SK-N-SH treated with all-trans-retinoic acid at 6 μM for 48 hours (cell line): ENCODE measurements at regions not wholly inside any gene's neighbourhood (a gene's known extent, or its start where the extent isn't known, plus 50 kb on each side); places are given as distances from the start of the nearest gene placed in this dataset.
A peak's percentile ranks its signal among the peaks of the same experiment; 100 is the strongest.

Source experiments
- ATAC-seq: fragments of 200-7000 bp; cut with Tn5 transposase; 3 replicates; pipeline ENCODE4 v1.9.1; 2020; ENCODE audit warnings: mild to moderate bottlenecking, moderate library complexity
- BACH2 ChIP-seq: fragments of 250-450 bp; sonication (Bioruptor Pico); IDR thresholded peaks from 2 replicates; pipeline ENCODE4 v1.9.0; 2021; ENCODE audit warnings: mild to moderate bottlenecking, borderline replicate concordance
- CSDC2 ChIP-seq: fragments of 250-450 bp; sonication (Bioruptor Pico); IDR thresholded peaks from 2 replicates; pipeline ENCODE4 v1.5.0; 2020; ENCODE audit warnings: mild to moderate bottlenecking, moderate library complexity
- GLIS3 ChIP-seq: fragments of 250-450 bp; sonication (Bioruptor Pico); IDR thresholded peaks from 2 replicates; pipeline ENCODE4 v1.5.0; 2020; ENCODE audit warnings: mild to moderate bottlenecking, moderate library complexity
- ISL1 ChIP-seq: fragments of 250-450 bp; sonication (Bioruptor Pico); IDR thresholded peaks from 2 replicates; pipeline ENCODE4 v2.1.2; 2022; ENCODE audit warnings: mild to moderate bottlenecking, moderate library complexity
- OSR1 ChIP-seq: fragments of 250-450 bp; sonication (Bioruptor Pico); IDR thresholded peaks from 2 replicates; pipeline ENCODE4 v1.8.0; 2022; ENCODE audit warnings: moderate library complexity, mild to moderate bottlenecking, inconsistent platforms
- PPARA ChIP-seq: fragments of 250-450 bp; sonication (Bioruptor Pico); IDR thresholded peaks from 2 replicates; pipeline ENCODE4 v1.5.0; 2020; ENCODE audit warnings: mild to moderate bottlenecking, borderline replicate concordance
- RARB ChIP-seq: fragments of 250-450 bp; sonication (Bioruptor Pico); IDR thresholded peaks from 2 replicates; pipeline ENCODE4 v1.8.0; 2021; ENCODE audit warnings: mild to moderate bottlenecking, moderate library complexity
- SNAI2 ChIP-seq: fragments of 250-450 bp; sonication (Bioruptor Pico); IDR thresholded peaks from 2 replicates; pipeline ENCODE4 v1.5.0; 2020; ENCODE audit warnings: mild to moderate bottlenecking, moderate library complexity
- TCF4 ChIP-seq: fragments of 250-450 bp; sonication (Bioruptor Pico); IDR thresholded peaks from 2 replicates; pipeline ENCODE4 v1.8.0; 2021; ENCODE audit warnings: mild to moderate bottlenecking, moderate library complexity, borderline replicate concordance
- TOX ChIP-seq: fragments of 250-450 bp; sonication (Bioruptor Pico); IDR thresholded peaks from 2 replicates; pipeline ENCODE4 v1.8.0; 2021; ENCODE audit warnings: mild to moderate bottlenecking, moderate library complexity, borderline replicate concordance
- ZC3H10 ChIP-seq: fragments of 250-450 bp; sonication (Bioruptor Pico); IDR thresholded peaks from 2 replicates; pipeline ENCODE4 v1.5.1; 2021; ENCODE audit warnings: mild to moderate bottlenecking, moderate library complexity
- ZFP3 ChIP-seq: fragments of 250-450 bp; sonication (Bioruptor Pico); IDR thresholded peaks from 2 replicates; pipeline ENCODE4 v1.5.0; 2020; ENCODE audit warnings: mild to moderate bottlenecking, moderate library complexity
- ZFP30 ChIP-seq: fragments of 450-650 bp; formaldehyde crosslinking; IDR thresholded peaks from 2 replicates; pipeline ENCODE4 v1.5.0; 2022; ENCODE audit warnings: mild to moderate bottlenecking, moderate library complexity
- ZNF565 ChIP-seq: fragments of 450-650 bp; formaldehyde crosslinking; conservative IDR thresholded peaks from 2 replicates; pipeline ENCODE4 v1.5.0; 2020; ENCODE audit warnings: low read depth, mild to moderate bottlenecking, moderate library complexity
- ZNF8 ChIP-seq: fragments of 450-650 bp; formaldehyde crosslinking; IDR thresholded peaks from 2 replicates; pipeline ENCODE4 v1.5.0; 2020; ENCODE audit warnings: mild to moderate bottlenecking, moderate library complexity
- TF ChIP-seq, protein P1 (sequence below): fragments of 250-450 bp; sonication (Bioruptor Pico); IDR thresholded peaks from 2 replicates; pipeline ENCODE4 v1.8.0; 2021; ENCODE audit warnings: low read depth, mild to moderate bottlenecking, moderate library complexity, borderline replicate concordance
- TF ChIP-seq, protein P2 (sequence below): fragments of 250-450 bp; sonication (Bioruptor Pico); IDR thresholded peaks from 2 replicates; pipeline ENCODE4 v1.5.1; 2021; ENCODE audit warnings: mild to moderate bottlenecking, moderate library complexity
- TF ChIP-seq, protein P3 (sequence below): fragments of 250-450 bp; sonication (Bioruptor Pico); IDR thresholded peaks from 2 replicates; pipeline ENCODE4 v1.8.0; 2020; ENCODE audit warnings: mild to moderate bottlenecking, moderate library complexity, borderline replicate concordance
- TF ChIP-seq, protein P4 (sequence below): fragments of 250-450 bp; sonication (Bioruptor Pico); IDR thresholded peaks from 2 replicates; pipeline ENCODE4 v1.5.0; 2020; ENCODE audit warnings: mild to moderate bottlenecking, moderate library complexity

- no peak for ATAC-seq
- TF ChIP-seq, protein P1, sequence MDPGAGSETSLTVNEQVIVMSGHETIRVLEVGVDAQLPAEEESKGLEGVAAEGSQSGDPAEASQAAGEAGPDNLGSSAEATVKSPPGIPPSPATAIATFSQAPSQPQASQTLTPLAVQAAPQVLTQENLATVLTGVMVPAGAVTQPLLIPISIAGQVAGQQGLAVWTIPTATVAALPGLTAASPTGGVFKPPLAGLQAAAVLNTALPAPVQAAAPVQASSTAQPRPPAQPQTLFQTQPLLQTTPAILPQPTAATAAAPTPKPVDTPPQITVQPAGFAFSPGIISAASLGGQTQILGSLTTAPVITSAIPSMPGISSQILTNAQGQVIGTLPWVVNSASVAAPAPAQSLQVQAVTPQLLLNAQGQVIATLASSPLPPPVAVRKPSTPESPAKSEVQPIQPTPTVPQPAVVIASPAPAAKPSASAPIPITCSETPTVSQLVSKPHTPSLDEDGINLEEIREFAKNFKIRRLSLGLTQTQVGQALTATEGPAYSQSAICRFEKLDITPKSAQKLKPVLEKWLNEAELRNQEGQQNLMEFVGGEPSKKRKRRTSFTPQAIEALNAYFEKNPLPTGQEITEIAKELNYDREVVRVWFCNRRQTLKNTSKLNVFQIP (CRISPR knock-in tag), result no peak
- TF ChIP-seq BACH2 (CRISPR knock-in tag) (no peak), ZFP3 (CRISPR knock-in tag) (no peak), GLIS3 (CRISPR knock-in tag) (no peak), ZFP30 (no peak), CSDC2 (CRISPR knock-in tag) (no peak), ISL1 (CRISPR knock-in tag) (no peak), OSR1 (CRISPR knock-in tag) (no peak), ZNF565 (CRISPR knock-in tag) (no peak), PPARA (CRISPR knock-in tag) (no peak), ZNF8 (CRISPR knock-in tag) (no peak)
- TF ChIP-seq, protein P2, sequence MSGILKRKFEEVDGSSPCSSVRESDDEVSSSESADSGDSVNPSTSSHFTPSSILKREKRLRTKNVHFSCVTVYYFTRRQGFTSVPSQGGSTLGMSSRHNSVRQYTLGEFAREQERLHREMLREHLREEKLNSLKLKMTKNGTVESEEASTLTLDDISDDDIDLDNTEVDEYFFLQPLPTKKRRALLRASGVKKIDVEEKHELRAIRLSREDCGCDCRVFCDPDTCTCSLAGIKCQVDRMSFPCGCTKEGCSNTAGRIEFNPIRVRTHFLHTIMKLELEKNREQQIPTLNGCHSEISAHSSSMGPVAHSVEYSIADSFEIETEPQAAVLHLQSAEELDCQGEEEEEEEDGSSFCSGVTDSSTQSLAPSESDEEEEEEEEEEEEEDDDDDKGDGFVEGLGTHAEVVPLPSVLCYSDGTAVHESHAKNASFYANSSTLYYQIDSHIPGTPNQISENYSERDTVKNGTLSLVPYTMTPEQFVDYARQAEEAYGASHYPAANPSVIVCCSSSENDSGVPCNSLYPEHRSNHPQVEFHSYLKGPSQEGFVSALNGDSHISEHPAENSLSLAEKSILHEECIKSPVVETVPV, result no peak
Observed at GRCh38 chr5:108634617-108635288, 112.9 kb upstream of the FER start.

- no peak for ATAC-seq
- TF ChIP-seq, protein P1 (CRISPR knock-in tag), result no peak
- 0 out of 2 replicates have a peak, but pooled peaks have one; percentile 11 for TF ChIP-seq SNAI2 (CRISPR knock-in tag)
- TF ChIP-seq, all 23 proteins: peak for 1
Observed at GRCh38 chr5:108634010-108634616, 113.6 kb upstream of the FER start.

- no peak for TF ChIP-seq BACH2 (CRISPR knock-in tag)
- TF ChIP-seq, all 23 proteins: peak for 0
- no peak for ATAC-seq
Observed at GRCh38 chr5:108629779-108630528, 117.7 kb upstream of the FER start.

DNA sequence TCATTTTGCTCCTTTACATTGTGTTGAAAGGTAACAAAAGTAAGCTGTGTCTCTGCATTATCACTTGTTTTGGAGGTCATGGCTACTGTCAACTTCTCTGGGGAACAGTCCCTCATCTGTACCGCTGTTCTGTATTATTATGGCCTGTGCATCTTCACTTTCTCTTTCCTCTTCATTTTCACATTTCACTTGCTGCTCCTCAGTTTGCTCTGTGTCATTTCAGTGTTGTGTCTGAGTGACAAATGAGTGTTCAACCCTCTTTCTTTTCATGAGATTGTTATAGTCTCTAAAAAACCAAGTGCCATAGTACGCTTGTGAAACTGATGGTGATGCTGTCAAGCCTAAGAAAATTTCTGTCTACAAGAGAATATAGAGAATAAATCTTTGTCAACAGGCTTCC, 122.0 kb upstream of the FER start:
- no peak for ATAC-seq
- TF ChIP-seq, protein P3, sequence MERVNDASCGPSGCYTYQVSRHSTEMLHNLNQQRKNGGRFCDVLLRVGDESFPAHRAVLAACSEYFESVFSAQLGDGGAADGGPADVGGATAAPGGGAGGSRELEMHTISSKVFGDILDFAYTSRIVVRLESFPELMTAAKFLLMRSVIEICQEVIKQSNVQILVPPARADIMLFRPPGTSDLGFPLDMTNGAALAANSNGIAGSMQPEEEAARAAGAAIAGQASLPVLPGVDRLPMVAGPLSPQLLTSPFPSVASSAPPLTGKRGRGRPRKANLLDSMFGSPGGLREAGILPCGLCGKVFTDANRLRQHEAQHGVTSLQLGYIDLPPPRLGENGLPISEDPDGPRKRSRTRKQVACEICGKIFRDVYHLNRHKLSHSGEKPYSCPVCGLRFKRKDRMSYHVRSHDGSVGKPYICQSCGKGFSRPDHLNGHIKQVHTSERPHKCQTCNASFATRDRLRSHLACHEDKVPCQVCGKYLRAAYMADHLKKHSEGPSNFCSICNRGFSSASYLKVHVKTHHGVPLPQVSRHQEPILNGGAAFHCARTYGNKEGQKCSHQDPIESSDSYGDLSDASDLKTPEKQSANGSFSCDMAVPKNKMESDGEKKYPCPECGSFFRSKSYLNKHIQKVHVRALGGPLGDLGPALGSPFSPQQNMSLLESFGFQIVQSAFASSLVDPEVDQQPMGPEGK (CRISPR knock-in tag), result no peak
- TF ChIP-seq ZFP30 (no peak), RARB (CRISPR knock-in tag) (no peak), ZFP3 (CRISPR knock-in tag) (no peak)

GRCh38 chr5:108623826-108624225, 123.9 kb upstream of the FER start:
- ATAC-seq, result no peak
- TF ChIP-seq TCF4 (no peak), TOX (CRISPR knock-in tag) (no peak), ZC3H10 (CRISPR knock-in tag) (no peak), ZFP30 (no peak), ZNF565 (CRISPR knock-in tag) (no peak), ISL1 (CRISPR knock-in tag) (no peak), PPARA (CRISPR knock-in tag) (no peak)
- TF ChIP-seq, protein P2, result no peak
- TF ChIP-seq, protein P1 (CRISPR knock-in tag), result no peak
- TF ChIP-seq, protein P4, sequence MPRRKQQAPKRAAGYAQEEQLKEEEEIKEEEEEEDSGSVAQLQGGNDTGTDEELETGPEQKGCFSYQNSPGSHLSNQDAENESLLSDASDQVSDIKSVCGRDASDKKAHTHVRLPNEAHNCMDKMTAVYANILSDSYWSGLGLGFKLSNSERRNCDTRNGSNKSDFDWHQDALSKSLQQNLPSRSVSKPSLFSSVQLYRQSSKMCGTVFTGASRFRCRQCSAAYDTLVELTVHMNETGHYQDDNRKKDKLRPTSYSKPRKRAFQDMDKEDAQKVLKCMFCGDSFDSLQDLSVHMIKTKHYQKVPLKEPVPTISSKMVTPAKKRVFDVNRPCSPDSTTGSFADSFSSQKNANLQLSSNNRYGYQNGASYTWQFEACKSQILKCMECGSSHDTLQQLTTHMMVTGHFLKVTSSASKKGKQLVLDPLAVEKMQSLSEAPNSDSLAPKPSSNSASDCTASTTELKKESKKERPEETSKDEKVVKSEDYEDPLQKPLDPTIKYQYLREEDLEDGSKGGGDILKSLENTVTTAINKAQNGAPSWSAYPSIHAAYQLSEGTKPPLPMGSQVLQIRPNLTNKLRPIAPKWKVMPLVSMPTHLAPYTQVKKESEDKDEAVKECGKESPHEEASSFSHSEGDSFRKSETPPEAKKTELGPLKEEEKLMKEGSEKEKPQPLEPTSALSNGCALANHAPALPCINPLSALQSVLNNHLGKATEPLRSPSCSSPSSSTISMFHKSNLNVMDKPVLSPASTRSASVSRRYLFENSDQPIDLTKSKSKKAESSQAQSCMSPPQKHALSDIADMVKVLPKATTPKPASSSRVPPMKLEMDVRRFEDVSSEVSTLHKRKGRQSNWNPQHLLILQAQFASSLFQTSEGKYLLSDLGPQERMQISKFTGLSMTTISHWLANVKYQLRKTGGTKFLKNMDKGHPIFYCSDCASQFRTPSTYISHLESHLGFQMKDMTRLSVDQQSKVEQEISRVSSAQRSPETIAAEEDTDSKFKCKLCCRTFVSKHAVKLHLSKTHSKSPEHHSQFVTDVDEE (CRISPR knock-in tag), result no peak
